IMR-90 (cell line): ENCODE measurements at regions not wholly inside any gene's neighbourhood (a gene's known extent, or its start where the extent isn't known, plus 50 kb on each side); places are given as distances from the start of the nearest gene placed in this dataset.
A peak's percentile ranks its signal among the peaks of the same experiment; 100 is the strongest.

Source experiments
- ATAC-seq: fragments of 200-7000 bp; cut with Tn5 transposase; 2 replicates; pipeline ENCODE4 v1.9.1; 2020; ENCODE audit warnings: low read depth, mild to moderate bottlenecking, moderate library complexity
- BruUV-seq: library from RNA; stranded (reverse); fragments of 400-500 nt; replicated peaks from 2 replicates; lab custom pipeline; 2021; lab: Mats Ljungman, UMichigan
- CTCF ChIA-PET: fragments of 300-600 bp; formaldehyde crosslinking; extraction: SDS; loops from one replicate; lab custom pipeline; 2021; ENCODE audit warnings: antibody characterized with exemption; lab: Yijun Ruan, JAX
- POLR2A ChIA-PET: fragments of 300-600 bp; sonication (Branson Sonifier 250); formaldehyde crosslinking; loops from one replicate; lab custom pipeline; 2022; ENCODE audit warnings: antibody characterized with exemption; ENCODE audit not compliant: unreplicated experiment; lab: Charles Lee
- DNase-seq: peaks from one replicate; pipeline ENCODE4 v3.0.0; 2013
- H2AFZ ChIP-seq: replicated peaks from 2 replicates; pipeline ENCODE3; 2013; ENCODE audit warnings: low read length, mild to moderate bottlenecking; ENCODE audit not compliant: poor library complexity
- H2AK5ac ChIP-seq: 2 replicates; pipeline ENCODE4 v1.6.1; 2013; ENCODE audit warnings: low read depth, low read length, inconsistent platforms
- H2AK9ac ChIP-seq: replicated peaks from 2 replicates; pipeline ENCODE3; 2013; ENCODE audit warnings: mild to moderate bottlenecking, low read depth, low read length, moderate library complexity; ENCODE audit not compliant: poor library complexity
- H2BK120ac ChIP-seq: 2 replicates; pipeline ENCODE4 v1.6.1; 2013; ENCODE audit warnings: low read depth, low read length, inconsistent platforms
- H2BK15ac ChIP-seq: 3 replicates; pipeline ENCODE4 v1.6.1; 2013; ENCODE audit warnings: low read depth, low read length, inconsistent platforms
- H2BK20ac ChIP-seq: 2 replicates; pipeline ENCODE4 v1.6.1; 2013; ENCODE audit warnings: low read depth, mild to moderate bottlenecking, inconsistent platforms, low read length, moderate library complexity
- H2BK5ac ChIP-seq: 2 replicates; pipeline ENCODE4 v1.6.1; 2013; ENCODE audit warnings: mild to moderate bottlenecking, low read depth, low read length, inconsistent platforms; ENCODE audit not compliant: poor library complexity, severe bottlenecking
- H3K14ac ChIP-seq: replicated peaks from 2 replicates; pipeline ENCODE4 v1.6.1; 2013; ENCODE audit warnings: low read depth, low read length, inconsistent platforms
- H3K18ac ChIP-seq: 2 replicates; pipeline ENCODE4 v1.6.1; 2013; ENCODE audit warnings: low read depth, low read length, control low read depth
- H3K23ac ChIP-seq: 2 replicates; pipeline ENCODE4 v1.6.1; 2013; ENCODE audit warnings: low read depth, low read length, inconsistent platforms
- H3K27ac ChIP-seq: 2 replicates; pipeline ENCODE4 v1.5.1; 2013; ENCODE audit warnings: mild to moderate bottlenecking, control low read depth, low read length; ENCODE audit not compliant: insufficient read depth
- H3K27me3 ChIP-seq: 2 replicates; pipeline ENCODE4 v1.6.1; 2013; ENCODE audit warnings: low read length; ENCODE audit not compliant: control insufficient read depth, insufficient read depth
- H3K36me3 ChIP-seq: 2 replicates; pipeline ENCODE4 v1.6.1; 2013; ENCODE audit warnings: low read length, mixed read lengths; ENCODE audit not compliant: control insufficient read depth, insufficient read depth
- H3K4ac ChIP-seq: 2 replicates; pipeline ENCODE4 v1.6.1; 2013; ENCODE audit warnings: low read depth, low read length, inconsistent platforms
- H3K4me1 ChIP-seq: 2 replicates; pipeline ENCODE4 v1.6.1; 2013; ENCODE audit warnings: low read length, mixed read lengths; ENCODE audit not compliant: control insufficient read depth, insufficient read depth
- H3K4me2 ChIP-seq: 2 replicates; pipeline ENCODE4 v1.6.1; 2013; ENCODE audit warnings: low read depth, mild to moderate bottlenecking, control low read depth, low read length, moderate library complexity
- H3K4me3 ChIP-seq: 2 replicates; pipeline ENCODE4 v1.5.1; 2013; ENCODE audit warnings: low read depth, mild to moderate bottlenecking, control low read depth, low read length, moderate library complexity; ENCODE audit not compliant: insufficient read depth
- H3K56ac ChIP-seq: 2 replicates; pipeline ENCODE4 v1.6.1; 2013; ENCODE audit warnings: low read length, inconsistent platforms; ENCODE audit not compliant: insufficient read depth; ENCODE audit errors: extremely low read depth
- H3K79me1 ChIP-seq, 2 experiments: 2 replicates each; pipeline ENCODE4 v1.6.1; 2013; ENCODE audit warnings: low read length in 2 of 2, inconsistent platforms in 1 of 2, low read depth in 1 of 2
- H3K9ac ChIP-seq: 2 replicates; pipeline ENCODE4 v1.6.1; 2013; ENCODE audit warnings: low read depth, low read length, control low read depth
- H3K9me1 ChIP-seq: 2 replicates; pipeline ENCODE4 v1.6.1; 2013; ENCODE audit warnings: low read length, inconsistent platforms; ENCODE audit not compliant: insufficient read depth
- H3K9me3 ChIP-seq: 2 replicates; pipeline ENCODE4 v1.6.1; 2013; ENCODE audit warnings: low read length; ENCODE audit not compliant: control insufficient read depth, insufficient read depth
- H4K20me1 ChIP-seq: 2 replicates; pipeline ENCODE4 v1.6.1; 2013; ENCODE audit warnings: low read length, inconsistent platforms; ENCODE audit not compliant: insufficient read depth
- H4K5ac ChIP-seq: 2 replicates; pipeline ENCODE4 v1.6.1; 2013; ENCODE audit warnings: mild to moderate bottlenecking, low read depth, low read length, control low read depth
- H4K8ac ChIP-seq, 2 experiments: 2 replicates each; pipeline ENCODE4 v1.6.1; 2013; ENCODE audit warnings: low read depth in 2 of 2, low read length in 2 of 2, control low read depth in 1 of 2, inconsistent platforms in 1 of 2
- H4K91ac ChIP-seq: 2 replicates; pipeline ENCODE4 v1.6.1; 2013; ENCODE audit warnings: low read depth, low read length, inconsistent platforms; ENCODE audit not compliant: insufficient read depth
- BHLHE40 ChIP-seq: fragments of 150-350 bp; IDR thresholded peaks from 2 replicates; pipeline ENCODE4 v1.6.1; 2016; ENCODE audit warnings: mild to moderate bottlenecking, low read depth, low read length
- CEBPB ChIP-seq: IDR thresholded peaks from 2 replicates; pipeline ENCODE4 v1.6.1; 2012; ENCODE audit warnings: low read depth, low read length, improper control_type of control experiment
- CTCF ChIP-seq: conservative IDR thresholded peaks from 2 replicates; pipeline ENCODE4 v1.5.1; 2012; ENCODE audit warnings: mild to moderate bottlenecking, low read depth, low read length, improper control_type of control experiment
- ELK1 ChIP-seq: fragments of 150-350 bp; IDR thresholded peaks from 2 replicates; pipeline ENCODE4 v1.6.1; 2016; ENCODE audit warnings: low read depth, mild to moderate bottlenecking, low read length, moderate library complexity, borderline replicate concordance
- FOS ChIP-seq: fragments of 150-350 bp; IDR thresholded peaks from 2 replicates; pipeline ENCODE4 v1.6.1; 2016; ENCODE audit warnings: low read depth, low read length
- MAFK ChIP-seq: IDR thresholded peaks from 2 replicates; pipeline ENCODE4 v1.6.1; 2012; ENCODE audit warnings: low read depth, low read length, improper control_type of control experiment
- MAZ ChIP-seq: IDR thresholded peaks from 2 replicates; pipeline ENCODE4 v1.6.1; 2012; ENCODE audit warnings: low read depth, mild to moderate bottlenecking, low read length, improper control_type of control experiment, moderate library complexity, borderline replicate concordance
- MXI1 ChIP-seq: IDR thresholded peaks from 2 replicates; pipeline ENCODE4 v1.6.1; 2012; ENCODE audit warnings: low read depth, mild to moderate bottlenecking, low read length, moderate library complexity, borderline replicate concordance
- NFE2L2 ChIP-seq: fragments of 150-350 bp; IDR thresholded peaks from 2 replicates; pipeline ENCODE4 v1.6.1; 2016; ENCODE audit warnings: low read depth, mild to moderate bottlenecking, low read length
- POLR2A ChIP-seq: IDR thresholded peaks from 2 replicates; pipeline ENCODE4 v1.6.1; 2012; ENCODE audit warnings: mild to moderate bottlenecking, low read depth, low read length
- RCOR1 ChIP-seq: IDR thresholded peaks from 2 replicates; pipeline ENCODE4 v1.6.1; 2012; ENCODE audit warnings: mild to moderate bottlenecking, low read length, improper control_type of control experiment; ENCODE audit not compliant: insufficient replicate concordance
- SMC3 ChIP-seq: fragments of 150-350 bp; IDR thresholded peaks from 2 replicates; pipeline ENCODE4 v1.6.1; 2016; ENCODE audit warnings: low read depth, mild to moderate bottlenecking, antibody characterized with exemption, low read length, moderate library complexity
- USF2 ChIP-seq: fragments of 150-350 bp; IDR thresholded peaks from 2 replicates; pipeline ENCODE4 v1.6.1; 2017; ENCODE audit warnings: mild to moderate bottlenecking, antibody characterized with exemption, low read length, low read depth
- dilution Hi-C: fragments of 300-500 bp; cut with HindIII; formaldehyde crosslinking; loops from one replicate; pipeline ENCODE4 v1.14.3; 2018; ENCODE audit warnings: low sequenced_read_pairs; ENCODE audit not compliant: unreplicated experiment
- in situ Hi-C: fragments of 300-500 bp; cut with MboI; formaldehyde crosslinking; loops from 3 replicates; pipeline ENCODE4 v1.14.3; 2019; ENCODE audit warnings: low sequenced_read_pairs, inconsistent platforms, mixed read lengths
- intact Hi-C: fragments of 100-400 bp; cut with micrococcal nuclease; formaldehyde crosslinking; loops from 2 replicates; pipeline ENCODE4 v1.10.0; 2022

- Histone ChIP-seq H4K8ac (0 out of 4 replicates have a peak overlapping the region, but pooled peaks of 1 of the 2 experiments have one; percentile 85), H3K56ac (no peak overlapping the region), H3K79me1 (no peaks in the 10 kb centered on the region), H3K9me3 (no peaks in the 10 kb centered on the region), H2AK9ac (no peak overlapping the region), H3K4ac (peak overlapping the region; percentile 35; the same call in 1 of the 2 replicates), H4K5ac (no peak overlapping the region), H2BK15ac (0 out of 3 replicates have a peak overlapping the region, but pooled peaks have one; percentile 19), H3K27me3 (no peaks in the 10 kb centered on the region), H2AFZ (no peak overlapping the region), H3K18ac (peak overlapping the region; percentile 12; the same call in 1 of the 2 replicates), H3K27ac (no peak overlapping the region), H3K9ac (no peak overlapping the region), H4K20me1 (no peaks in the 10 kb centered on the region), H3K4me3 (no peak overlapping the region), H4K91ac (no peak overlapping the region), H3K14ac (no peak overlapping the region), H2BK5ac (peak overlapping the region; percentile 90), H3K9me1 (no peaks in the 10 kb centered on the region), H2BK20ac (peak overlapping the region; percentile 95; the same call in 1 of the 2 replicates), H2BK120ac (peak overlapping the region; percentile 94; the same call in 1 of the 2 replicates), H3K4me2 (no peak overlapping the region), H2AK5ac (no peak overlapping the region), H3K4me1 (peaks cover 6% of the 10 kb centered on the region; the same call in 1 of the 2 replicates), H3K23ac (no peak overlapping the region), H3K36me3 (no peaks in the 10 kb centered on the region)
- no peak for TF ChIP-seq SMC3
- no peak for TF ChIP-seq RCOR1
- TF ChIP-seq MAFK, result 0 out of 2 replicates have a peak, but pooled peaks have one; percentile 36
- TF ChIP-seq FOS, result peak; percentile 72
- no peak for TF ChIP-seq POLR2A
- TF ChIP-seq MXI1, result no peak
- no peak for TF ChIP-seq MAZ
- TF ChIP-seq CEBPB, result peak; percentile 89
- no peak for TF ChIP-seq ELK1
- TF ChIP-seq USF2, result no peak
- TF ChIP-seq NFE2L2, result 0 out of 2 replicates have a peak, but pooled peaks have one; percentile 6
- 0 out of 2 replicates have a peak, but pooled peaks have one; percentile 20 for TF ChIP-seq BHLHE40
- no peak for TF ChIP-seq CTCF
- peak; percentile 96 for ATAC-seq
- CTCF ChIA-PET, result interaction anchor here (1.8 kb wide), 1 partner anchor 37 kb away, joined by 5 read pairs; no protein-coding TSS in a partner anchor
- BruUV-seq, result no TSS peak
- dilution Hi-C loops, result no loop called here
- in situ Hi-C loops, result no loop called here
- intact Hi-C loops, result no loop called here
- peak; percentile 98 for DNase-seq
- POLR2A ChIA-PET, result no interaction called here
Measured at GRCh38 chr5:57816108-57816507, 333.5 kb upstream of the ACTBL2 start.
